Endometrium (tissue), 2 donors: ENCODE measurements at regions not wholly inside any gene's neighbourhood (a gene's known extent, or its start where the extent isn't known, plus 50 kb on each side); places are given as distances from the start of the nearest gene placed in this dataset.
"Not testable (repeated sequence)": the region's sequence is repeated elsewhere in the genome, so short reads cannot be mapped to it uniquely, and the experiment has no call there.

Source experiments
- FAIRE-seq: peaks from 2 replicates; lab custom pipeline; 2012; peaks lifted over from hg19 to GRCh38; lab: Jason Lieb, UNC
- donor health status: control.
- donor health status: control.

- FAIRE-seq, result no peak
Observed at GRCh38 chr6:26267083-26267589, 97.9 kb upstream of the BTN3A2 start.

- FAIRE-seq, result no peak
Observed at GRCh38 chr6:26268659-26269402, 96.2 kb upstream of the BTN3A2 start.

GRCh38 chr6:26269531-26270485 lies 95.2 kb upstream of the BTN3A2 start:
- no peak for FAIRE-seq

- FAIRE-seq, result no peak
Observed at GRCh38 chr6:26270486-26270861, 94.5 kb upstream of the BTN3A2 start.

- FAIRE-seq, result peak; percentile 83
Observed at GRCh38 chr6:26270903-26271667, 93.9 kb upstream of the BTN3A2 start.

- no peak for FAIRE-seq
Observed at GRCh38 chr6:26271668-26272024, 93.4 kb upstream of the BTN3A2 start.

GRCh38 chr6:26272171-26272637 lies 92.8 kb upstream of the BTN3A2 start:
- FAIRE-seq, result no peak

- no peak for FAIRE-seq
Observed at GRCh38 chr6:26273673-26274588, 91.1 kb upstream of the BTN3A2 start.

GRCh38 chr6:26275663-26276062 lies 89.3 kb upstream of the BTN3A2 start:
- no peak for FAIRE-seq

GRCh38 chr6:26276841-26277648 lies 88.0 kb upstream of the BTN3A2 start:
- no peak for FAIRE-seq

- no peak for FAIRE-seq
Observed at GRCh38 chr6:26278536-26278935, 86.5 kb upstream of the BTN3A2 start.

GRCh38 chr6:26279371-26279770 lies 85.6 kb upstream of the BTN3A2 start:
- not testable (repeated sequence) for FAIRE-seq

GRCh38 chr6:26280407-26280806 lies 84.6 kb upstream of the BTN3A2 start:
- no peak for FAIRE-seq

- FAIRE-seq, result no peak
Observed at GRCh38 chr6:26284537-26285142, 80.4 kb upstream of the BTN3A2 start.

- FAIRE-seq, result peak; percentile 94
Observed at GRCh38 chr6:26285143-26286134, 79.6 kb upstream of the BTN3A2 start.

GRCh38 chr6:26286168-26286877 lies 78.7 kb upstream of the BTN3A2 start:
- FAIRE-seq, result no peak

GRCh38 chr6:26288155-26288554 lies 76.8 kb upstream of the BTN3A2 start:
- FAIRE-seq, result no peak

GRCh38 chr6:26290941-26291340 lies 74.1 kb upstream of the BTN3A2 start:
- FAIRE-seq, result no peak
